Skeletal muscle satellite cell (primary cell): ENCODE measurements at regions not wholly inside any gene's neighbourhood (a gene's known extent, or its start where the extent isn't known, plus 50 kb on each side); places are given as distances from the start of the nearest gene placed in this dataset.
"Not testable (repeated sequence)": the region's sequence is repeated elsewhere in the genome, so short reads cannot be mapped to it uniquely, and the experiment has no call there.

Experiments
- H3K27me3 ChIP-seq: 2 replicates; pipeline ENCODE4 v1.7.0; 2013; ENCODE audit warnings: low read length; ENCODE audit not compliant: control insufficient read depth, insufficient read depth
- H3K36me3 ChIP-seq: 2 replicates; pipeline ENCODE4 v1.7.0; 2013; ENCODE audit warnings: mild to moderate bottlenecking, control low read depth, low read length; ENCODE audit not compliant: insufficient read depth
- H3K4me1 ChIP-seq: 2 replicates; pipeline ENCODE4 v1.7.0; 2013; ENCODE audit warnings: low read length; ENCODE audit not compliant: control insufficient read depth, insufficient read depth
- H3K4me2 ChIP-seq: 2 replicates; pipeline ENCODE4 v1.7.0; 2013; ENCODE audit warnings: mild to moderate bottlenecking, low read length
- H3K4me3 ChIP-seq: 2 replicates; pipeline ENCODE4 v1.7.0; 2013; ENCODE audit warnings: low read length
- H3K9ac ChIP-seq: 2 replicates; pipeline ENCODE4 v1.7.0; 2013; ENCODE audit warnings: mild to moderate bottlenecking, low read depth, low read length, moderate library complexity
- H3K9me3 ChIP-seq: replicated peaks from 2 replicates; pipeline ENCODE4 v1.7.0; 2013; ENCODE audit warnings: mild to moderate bottlenecking, control low read depth, low read length

- Histone ChIP-seq H3K27me3 (no peaks in the 10 kb centered on the region), H3K4me3 (no peak overlapping the region), H3K9ac (no peak overlapping the region), H3K9me3 (no peaks in the 10 kb centered on the region), H3K36me3 (no peaks in the 10 kb centered on the region), H3K4me2 (no peak overlapping the region), H3K4me1 (peaks cover 18% of the 10 kb centered on the region)
These were observed 297.0 kb upstream of the COL3A1 start for GRCh38 chr2:188677142-188677541.

DNA sequence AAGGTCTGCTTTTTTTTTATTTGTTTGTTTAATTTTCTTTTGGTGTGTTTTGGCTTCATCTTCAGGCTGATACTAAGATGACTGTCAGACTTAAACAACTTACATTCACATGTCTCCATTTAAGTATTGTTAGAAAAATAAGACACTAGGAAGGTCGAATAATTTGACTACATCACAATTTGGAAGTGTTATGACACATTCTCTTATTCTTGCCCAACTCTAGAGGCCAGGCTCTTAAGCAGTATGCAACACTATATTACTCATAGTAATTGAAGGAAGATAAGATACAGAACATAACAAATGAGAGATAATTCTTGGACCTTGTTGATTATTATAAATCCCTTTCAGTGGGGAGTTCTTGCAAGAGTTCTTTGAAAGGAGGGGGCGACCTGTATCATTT is 295.3 kb upstream of the COL3A1 start:
- H3K36me3 ChIP-seq = no peaks in the 10 kb centered on the region
- no peaks in the 10 kb centered on the region for H3K9me3 ChIP-seq
- peaks cover 18% of the 10 kb centered on the region for H3K4me1 ChIP-seq
- no peak overlapping the region for H3K9ac ChIP-seq
- no peaks in the 10 kb centered on the region for H3K27me3 ChIP-seq
- no peak overlapping the region for H3K4me2 ChIP-seq
- H3K4me3 ChIP-seq = no peak overlapping the region

DNA sequence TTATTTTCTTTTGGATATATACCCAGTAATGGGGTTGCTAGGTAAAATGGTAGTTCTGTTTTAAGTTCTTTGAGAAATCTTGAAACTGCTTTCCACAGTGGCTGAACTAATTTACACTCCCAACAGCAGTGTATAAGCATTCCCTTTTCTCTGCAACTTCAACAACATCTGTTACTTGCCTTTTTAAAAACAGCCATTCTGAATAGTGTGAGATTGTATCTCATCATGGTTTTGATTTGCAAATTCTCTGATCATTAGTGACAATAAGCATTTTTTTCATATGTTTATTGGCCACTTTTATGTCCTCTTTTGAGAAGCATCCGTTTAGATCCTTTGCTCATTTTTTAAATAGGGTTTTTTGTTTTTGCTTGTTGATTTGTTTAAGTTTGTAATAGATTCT is 291.3 kb upstream of the COL3A1 start:
- Histone ChIP-seq H3K9ac (no peak overlapping the region), H3K9me3 (no peaks in the 10 kb centered on the region), H3K27me3 (no peaks in the 10 kb centered on the region), H3K4me3 (no peak overlapping the region), H3K36me3 (no peaks in the 10 kb centered on the region), H3K4me1 (no peaks in the 10 kb centered on the region), H3K4me2 (no peak overlapping the region)

DNA sequence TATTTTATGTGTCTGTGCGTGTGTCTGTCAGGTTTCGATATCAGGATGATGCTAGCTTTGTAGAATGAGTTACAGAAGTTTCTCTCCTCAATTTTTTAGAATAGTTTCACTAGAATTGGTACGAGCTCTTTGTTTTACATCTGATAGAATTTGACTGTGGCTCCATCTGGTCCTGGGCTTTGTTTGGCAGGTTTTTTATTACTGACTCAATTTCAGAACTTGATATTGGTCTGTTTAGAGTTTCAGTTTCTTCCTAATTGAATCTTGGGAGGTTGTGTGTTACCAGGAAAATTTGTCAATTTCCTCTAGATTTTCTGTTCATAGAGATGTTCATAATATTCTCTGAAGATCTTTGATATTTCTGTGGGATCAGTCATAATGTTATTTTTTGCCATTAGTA is 289.4 kb upstream of the COL3A1 start:
- H3K9me3 ChIP-seq = no peaks in the 10 kb centered on the region
- H3K4me1 ChIP-seq = no peaks in the 10 kb centered on the region
- H3K4me3 ChIP-seq = no peak overlapping the region
- H3K9ac ChIP-seq = no peak overlapping the region
- no peak overlapping the region for H3K4me2 ChIP-seq
- no peaks in the 10 kb centered on the region for H3K27me3 ChIP-seq
- no peaks in the 10 kb centered on the region for H3K36me3 ChIP-seq

DNA sequence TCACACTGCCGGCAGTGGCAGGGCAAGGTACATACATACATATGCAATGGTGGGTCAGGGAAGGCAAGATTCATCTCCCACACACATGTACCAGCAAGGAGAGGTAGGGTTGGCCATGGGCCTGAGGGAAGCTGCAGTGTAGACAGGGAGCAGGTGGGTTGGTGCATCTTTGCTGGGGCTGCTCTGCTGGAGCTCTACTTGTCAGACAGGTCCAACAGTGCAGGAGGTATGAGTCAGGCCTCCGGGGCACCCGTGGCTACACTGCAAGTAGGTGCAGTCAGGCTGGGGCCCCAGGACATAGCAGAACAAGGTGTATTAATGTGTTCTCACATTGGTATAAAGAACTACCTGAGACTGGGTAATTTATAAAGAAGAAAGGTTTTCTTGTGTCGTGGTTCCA is 281.1 kb upstream of the COL3A1 start:
- H3K36me3 ChIP-seq = no peaks in the 10 kb centered on the region
- H3K4me2 ChIP-seq = no peak overlapping the region
- no peak overlapping the region for H3K4me3 ChIP-seq
- H3K4me1 ChIP-seq = peaks cover 11% of the 10 kb centered on the region
- no peak overlapping the region for H3K9ac ChIP-seq
- no peaks in the 10 kb centered on the region for H3K27me3 ChIP-seq
- no peaks in the 10 kb centered on the region for H3K9me3 ChIP-seq

GRCh38 chr2:188693771-188694170 is 280.4 kb upstream of the COL3A1 start:
- H3K4me1 ChIP-seq = peaks cover 11% of the 10 kb centered on the region
- H3K9ac ChIP-seq = no peak overlapping the region
- no peaks in the 10 kb centered on the region for H3K36me3 ChIP-seq
- no peaks in the 10 kb centered on the region for H3K27me3 ChIP-seq
- no peak overlapping the region for H3K4me2 ChIP-seq
- no peaks in the 10 kb centered on the region for H3K9me3 ChIP-seq
- no peak overlapping the region for H3K4me3 ChIP-seq

DNA sequence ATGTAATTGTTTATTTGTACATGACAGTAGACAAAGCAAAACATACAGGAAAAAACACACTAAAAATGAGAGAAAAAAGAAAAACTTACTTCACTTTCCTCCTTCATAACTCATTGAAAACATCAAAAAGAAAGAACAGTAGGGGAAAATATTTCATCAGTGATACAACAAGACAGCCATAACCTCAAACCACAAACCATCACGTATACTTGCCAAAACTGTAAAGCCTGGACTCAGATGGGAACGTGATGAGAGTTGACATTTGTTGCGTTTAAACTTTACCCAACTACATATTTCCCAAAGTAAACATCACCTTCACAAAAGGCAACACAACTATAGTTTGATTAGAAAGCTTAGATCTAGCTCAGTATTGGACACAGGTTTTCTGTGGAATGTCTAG is 278.2 kb upstream of the COL3A1 start:
- H3K9ac ChIP-seq = no peak overlapping the region

DNA sequence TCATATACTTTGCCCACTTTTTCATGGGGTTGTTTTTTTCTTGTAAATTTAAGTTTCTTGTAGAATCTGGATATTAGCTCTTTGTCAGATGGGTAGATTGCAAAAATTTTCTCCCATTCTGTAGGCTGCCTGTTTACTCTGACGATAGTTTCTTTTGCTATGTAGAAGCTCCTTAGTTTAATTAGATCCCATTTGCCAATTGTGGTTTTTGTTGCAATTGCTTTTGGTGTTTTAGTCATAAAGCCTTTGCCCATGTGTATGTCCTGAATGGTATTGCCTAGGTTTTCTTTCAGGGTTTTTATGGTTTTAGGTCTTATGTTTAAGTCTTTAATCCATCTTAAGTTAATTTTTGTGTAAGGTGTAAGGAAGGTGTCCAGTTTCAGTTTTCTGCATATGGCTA is 276.0 kb upstream of the COL3A1 start:
- H3K9ac ChIP-seq, H3K27me3 ChIP-seq: not testable (repeated sequence)

More for the DNA sequence above, 278.2 kb upstream of the COL3A1 start:
- Histone ChIP-seq H3K4me3 (no peak overlapping the region), H3K27me3 (no peaks in the 10 kb centered on the region), H3K36me3 (no peaks in the 10 kb centered on the region), H3K4me1 (peaks cover 11% of the 10 kb centered on the region), H3K9me3 (no peaks in the 10 kb centered on the region), H3K4me2 (peak overlapping the region; percentile 41)

GRCh38 chr2:188701836-188702235 is 272.3 kb upstream of the COL3A1 start:
- Histone ChIP-seq H3K4me2 (no peak overlapping the region), H3K27me3 (no peaks in the 10 kb centered on the region), H3K4me1 (no peaks in the 10 kb centered on the region), H3K36me3 (no peaks in the 10 kb centered on the region), H3K9me3 (no peaks in the 10 kb centered on the region), H3K9ac (no peak overlapping the region), H3K4me3 (no peak overlapping the region)

More for the DNA sequence above, 276.0 kb upstream of the COL3A1 start:
- H3K9me3 ChIP-seq, H3K4me2 ChIP-seq, H3K36me3 ChIP-seq, H3K4me3 ChIP-seq: not testable (repeated sequence)
- peaks cover 11% of the 10 kb centered on the region for H3K4me1 ChIP-seq

DNA sequence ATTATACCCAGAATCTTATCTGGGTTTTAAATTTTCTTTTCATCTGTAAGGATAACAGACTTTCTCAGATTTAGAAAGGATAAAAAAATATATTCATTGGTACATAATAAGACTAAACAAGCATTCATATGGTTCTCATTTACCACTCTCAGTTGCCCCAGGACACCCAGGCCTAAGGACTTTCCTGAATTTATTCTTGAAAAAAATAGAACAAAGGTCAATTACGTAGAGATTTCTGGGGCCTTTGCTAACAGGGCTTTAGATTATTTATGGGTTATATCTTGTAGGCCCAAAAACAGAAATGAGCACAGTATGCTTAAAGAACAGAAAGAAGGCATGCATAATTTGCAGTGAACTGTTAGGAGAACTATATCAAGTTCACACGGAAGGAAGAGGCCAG is 269.0 kb upstream of the COL3A1 start:
- no peaks in the 10 kb centered on the region for H3K36me3 ChIP-seq
- no peak overlapping the region for H3K4me2 ChIP-seq
- no peaks in the 10 kb centered on the region for H3K4me1 ChIP-seq
- H3K27me3 ChIP-seq = no peaks in the 10 kb centered on the region
- no peak overlapping the region for H3K9ac ChIP-seq
- no peak overlapping the region for H3K4me3 ChIP-seq
- no peaks in the 10 kb centered on the region for H3K9me3 ChIP-seq

DNA sequence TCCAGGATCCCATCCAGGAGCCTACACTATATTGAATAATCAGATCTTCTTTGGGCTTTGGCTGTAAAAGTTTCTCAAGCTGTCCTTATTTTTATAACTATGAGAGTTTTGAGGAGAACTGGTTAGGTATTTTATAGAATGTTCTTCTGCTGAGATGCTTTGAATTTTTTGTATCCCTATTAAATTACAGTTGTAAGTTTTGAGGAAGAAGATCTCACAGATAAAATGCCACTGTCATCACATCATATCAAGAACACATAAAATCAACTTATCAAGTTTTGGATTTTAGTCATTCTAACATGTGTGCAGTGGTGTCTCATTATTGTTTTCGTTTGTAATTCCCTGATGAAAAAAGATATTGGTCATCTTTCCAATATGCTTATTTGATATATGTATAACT is 260.2 kb upstream of the COL3A1 start:
- Histone ChIP-seq H3K4me3 (no peak overlapping the region), H3K9ac (no peak overlapping the region), H3K9me3 (no peaks in the 10 kb centered on the region), H3K27me3 (no peaks in the 10 kb centered on the region), H3K4me2 (no peak overlapping the region), H3K4me1 (no peaks in the 10 kb centered on the region), H3K36me3 (no peaks in the 10 kb centered on the region)

DNA sequence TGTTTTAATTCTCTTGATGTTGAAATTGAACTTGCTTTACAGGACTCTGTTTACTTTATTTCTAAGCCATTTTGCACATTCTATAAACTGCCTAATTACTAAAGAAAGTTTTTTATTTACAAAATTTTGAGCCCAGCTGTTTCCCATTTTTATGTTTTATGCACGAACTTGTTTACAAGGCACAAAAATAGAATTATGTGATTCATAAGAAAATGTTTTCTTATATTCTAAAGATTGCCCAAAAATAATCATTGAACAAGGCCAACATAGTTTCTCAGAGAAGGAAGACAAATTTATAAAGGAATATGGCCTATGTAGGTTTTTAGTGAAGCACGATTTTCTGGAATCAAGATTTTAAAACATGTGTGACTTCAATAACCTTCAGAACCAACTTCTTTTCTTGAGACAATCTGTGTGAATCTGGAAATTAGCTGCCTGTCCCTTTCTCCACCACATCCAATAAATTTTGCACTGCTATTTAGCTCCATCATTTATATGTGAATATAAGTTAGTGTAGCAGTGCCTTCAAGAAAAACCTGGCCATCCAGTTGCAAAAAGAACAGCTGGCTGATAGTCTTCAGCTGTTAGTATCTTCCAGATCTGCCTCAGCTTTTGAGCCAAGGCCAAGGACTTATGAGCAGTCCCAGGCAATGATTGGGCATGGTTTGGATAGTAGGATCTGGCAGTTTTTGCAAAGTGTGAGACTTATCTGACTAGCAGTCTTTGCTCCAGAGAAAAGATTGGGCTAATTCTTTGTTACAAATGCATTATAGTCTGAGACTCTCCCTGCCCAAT is 253.2 kb upstream of the COL3A1 start:
- Histone ChIP-seq H3K9ac (no peak overlapping the region), H3K4me3 (no peak overlapping the region), H3K36me3 (no peaks in the 10 kb centered on the region), H3K27me3 (no peaks in the 10 kb centered on the region), H3K4me1 (no peaks in the 10 kb centered on the region), H3K4me2 (no peak overlapping the region), H3K9me3 (no peaks in the 10 kb centered on the region)
